Eye (tissue), 1 donor: ENCODE measurements at regions not wholly inside any gene's neighbourhood (a gene's known extent, or its start where the extent isn't known, plus 50 kb on each side); places are given as distances from the start of the nearest gene placed in this dataset.
A peak's percentile ranks its signal among the peaks of the same experiment; 100 is the strongest.
"Not testable (repeated sequence)": the region's sequence is repeated elsewhere in the genome, so short reads cannot be mapped to it uniquely, and the experiment has no call there.

ENCODE experiments used
- DNase-seq: peaks from one replicate; pipeline ENCODE4 v3.0.0-alpha.2; 2015

DNA sequence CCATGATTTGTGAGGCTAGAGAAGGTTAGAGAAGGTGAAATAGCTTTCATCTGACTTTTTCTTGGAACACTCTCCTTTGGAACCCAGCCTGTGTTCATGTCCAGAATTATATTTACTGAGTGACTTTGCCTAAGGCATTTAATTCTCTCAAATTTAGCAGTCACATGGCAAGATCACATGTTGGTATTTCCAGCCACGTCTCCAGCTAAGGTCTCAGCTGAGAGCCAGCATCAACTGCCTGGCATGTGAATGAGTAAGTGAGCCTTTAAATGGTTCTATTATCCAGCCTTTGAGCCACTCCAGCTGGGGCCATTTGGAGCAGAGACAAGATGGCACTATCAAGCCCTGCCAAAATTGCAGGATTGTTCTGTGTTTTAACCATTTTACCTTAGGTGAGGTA lies 130.2 kb upstream of the SGO1 start:
- DNase-seq, result no peak

GRCh38 chr3:20310629-20311028 lies 124.6 kb upstream of the SGO1 start:
- DNase-seq, result peak; percentile 14

GRCh38 chr3:20307383-20307782 lies 121.4 kb upstream of the SGO1 start:
- DNase-seq, result no peak

DNA sequence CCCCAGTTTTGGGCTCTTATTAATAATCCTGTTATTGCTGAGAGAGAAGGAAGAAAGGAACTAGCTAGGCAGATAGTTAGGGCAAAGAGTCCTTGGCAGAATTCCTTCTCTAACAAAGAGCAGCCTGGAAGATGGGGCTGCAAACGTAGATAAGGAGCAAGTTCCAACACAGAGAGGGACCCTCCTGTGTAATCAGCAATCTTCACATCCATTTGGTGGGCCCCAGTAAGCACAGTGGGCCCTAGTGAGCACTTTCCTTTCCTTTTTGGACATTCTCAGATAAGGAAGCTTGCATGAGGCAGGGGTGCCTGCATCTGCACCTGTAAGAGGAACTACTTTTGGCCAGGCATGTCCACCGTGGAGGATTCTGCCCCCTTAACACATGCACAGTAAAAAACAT lies 119.6 kb upstream of the SGO1 start:
- no peak for DNase-seq

- DNase-seq, result no peak
These were observed 116.8 kb upstream of the SGO1 start for GRCh38 chr3:20302766-20303165.

DNA sequence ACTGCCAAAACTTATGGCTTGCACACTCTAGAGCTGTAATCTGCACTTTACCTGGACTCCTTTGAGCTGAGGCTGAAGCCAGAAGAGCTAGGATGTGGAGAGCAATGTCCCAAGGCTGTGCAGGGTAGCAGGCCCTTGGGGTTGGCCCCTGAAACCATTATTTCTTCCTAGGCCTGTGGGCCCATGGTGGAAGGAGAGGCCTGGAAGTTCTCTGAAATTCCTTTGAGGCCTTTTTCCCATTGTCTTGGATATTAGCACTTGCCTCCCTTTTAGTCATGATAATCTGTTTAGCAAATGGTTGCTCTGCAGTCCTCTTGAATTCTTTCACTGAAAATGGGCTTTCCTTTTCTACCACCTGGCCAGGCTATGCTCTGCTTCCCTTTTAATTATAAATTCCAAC lies 102.0 kb upstream of the SGO1 start:
- no peak for DNase-seq

- DNase-seq, result no peak
These were observed 94.3 kb upstream of the SGO1 start for GRCh38 chr3:20280257-20280656.

GRCh38 chr3:20265977-20266376 lies 80.0 kb upstream of the SGO1 start:
- not testable (repeated sequence) for DNase-seq

- no peak for DNase-seq
These were observed 79.0 kb upstream of the SGO1 start for GRCh38 chr3:20264900-20265567.

DNA sequence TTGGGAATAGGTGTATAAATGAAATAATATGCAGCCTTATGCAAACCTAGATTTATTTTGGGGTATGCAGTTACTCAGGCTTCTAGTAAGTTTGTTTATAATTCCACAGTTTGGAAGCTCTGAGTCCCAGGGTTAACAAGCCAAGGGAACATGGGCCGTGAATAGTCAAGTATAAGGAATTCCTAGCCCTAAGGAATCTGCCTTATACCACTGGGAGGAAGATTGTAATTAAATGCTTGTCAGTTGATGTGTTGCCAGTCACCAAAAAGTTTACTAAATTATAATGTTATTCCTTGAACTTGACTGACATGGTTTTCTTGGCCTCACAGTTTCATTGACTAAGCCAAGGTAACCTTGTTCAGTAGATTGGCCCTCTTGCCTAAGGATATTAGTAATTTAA lies 72.4 kb upstream of the SGO1 start:
- DNase-seq, result no peak

DNA sequence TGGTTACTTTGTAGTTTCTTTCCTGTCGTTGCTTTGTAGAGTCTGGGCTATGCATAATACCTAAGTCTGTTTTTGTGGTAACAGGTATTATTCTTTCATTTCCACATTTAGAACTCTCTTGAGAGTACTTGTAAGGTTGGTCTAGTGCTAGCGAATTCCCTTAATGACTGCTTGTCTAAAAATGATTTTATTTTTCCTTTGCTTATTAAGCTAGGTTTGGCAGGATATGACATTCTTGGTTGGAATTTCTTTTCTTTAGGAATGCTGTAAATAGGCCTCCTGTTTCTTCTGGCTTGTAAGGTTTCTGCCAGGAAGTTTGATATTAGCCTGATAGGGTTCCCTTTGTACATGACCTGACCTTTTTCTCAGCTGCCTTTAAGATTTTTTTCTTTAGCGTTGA lies 70.1 kb upstream of the SGO1 start:
- no peak for DNase-seq

DNA sequence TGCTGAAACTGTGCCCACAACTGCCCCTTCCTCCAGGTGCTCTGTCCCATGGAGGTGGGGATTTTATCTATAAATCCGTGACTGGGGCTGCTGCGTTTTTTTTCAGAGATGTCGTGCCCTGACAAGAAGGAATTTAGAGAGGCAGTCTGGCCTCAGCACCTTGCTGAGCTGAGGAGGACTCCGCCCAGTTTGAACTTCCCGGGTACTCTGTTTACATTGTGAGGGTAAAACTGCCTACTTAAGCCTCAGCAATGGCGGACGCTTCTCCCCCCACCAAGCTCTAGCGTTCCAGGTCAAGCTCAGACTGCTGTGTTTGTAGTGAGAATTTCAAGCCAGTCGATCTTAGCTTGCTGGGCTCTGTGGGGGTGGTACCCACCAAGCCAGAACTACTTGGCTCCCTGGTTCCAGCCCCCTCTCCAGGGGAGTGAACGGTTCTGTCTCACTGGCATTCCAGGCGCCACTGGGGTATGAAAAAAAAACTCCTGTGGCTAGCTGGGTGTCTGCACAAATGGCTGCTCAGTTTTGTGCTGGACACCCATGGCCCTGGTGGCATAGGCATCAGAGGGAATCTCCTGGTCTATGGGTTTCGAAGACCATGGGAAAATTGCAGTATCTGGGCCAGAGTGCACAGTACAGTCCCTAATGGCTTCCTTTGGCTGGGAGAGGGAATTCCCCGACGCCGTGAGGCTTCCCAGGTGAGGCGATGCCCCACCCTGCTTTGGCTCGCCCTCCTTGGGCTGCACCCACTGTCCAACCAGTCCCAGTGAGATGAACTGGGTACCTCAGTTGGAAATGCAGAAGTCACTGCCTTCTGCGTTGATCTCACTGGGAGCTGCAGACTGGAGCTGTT lies 68.5 kb upstream of the SGO1 start:
- no peak for DNase-seq

GRCh38 chr3:20250786-20251185 lies 64.8 kb upstream of the SGO1 start:
- no peak for DNase-seq

- DNase-seq, result no peak
These were observed 64.3 kb upstream of the SGO1 start for GRCh38 chr3:20250314-20250713.

DNA sequence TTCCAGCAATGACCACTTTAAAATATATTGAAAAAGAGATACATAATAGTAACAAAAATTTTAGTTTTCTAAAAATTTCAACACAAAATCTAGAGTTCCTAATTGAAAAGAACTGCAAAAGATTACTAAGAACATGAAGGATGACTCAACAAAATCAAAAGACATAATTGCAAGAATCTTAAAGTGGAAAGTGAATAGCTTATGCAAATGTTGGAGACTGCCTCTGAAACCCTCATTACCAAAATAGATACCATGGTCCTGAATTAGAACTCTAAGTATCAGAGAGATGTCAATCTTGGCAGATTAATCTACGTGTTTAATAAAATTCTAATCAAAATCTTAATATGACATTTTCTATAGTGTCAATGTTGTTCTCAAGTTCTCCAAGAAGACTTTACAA lies 60.7 kb upstream of the SGO1 start:
- no peak for DNase-seq

DNA sequence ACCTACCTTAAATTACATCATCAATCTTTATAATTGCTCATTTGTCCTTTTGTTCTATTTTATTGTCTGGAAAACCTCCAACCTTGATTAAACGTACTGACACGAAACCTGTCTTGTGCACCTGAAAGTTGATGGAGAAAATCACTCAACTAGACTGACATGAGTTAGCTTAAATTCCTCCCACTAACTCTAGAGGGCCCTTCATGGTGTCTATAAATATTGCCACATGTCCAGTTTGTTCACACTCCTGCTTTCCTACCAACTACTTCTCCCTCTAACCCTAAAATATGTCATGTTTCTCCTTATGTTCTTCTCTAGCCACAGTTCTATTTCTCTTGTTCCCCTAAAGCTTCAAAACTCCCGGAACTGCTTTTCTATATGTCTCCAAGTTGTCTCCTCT lies 59.8 kb upstream of the SGO1 start:
- no peak for DNase-seq

DNA sequence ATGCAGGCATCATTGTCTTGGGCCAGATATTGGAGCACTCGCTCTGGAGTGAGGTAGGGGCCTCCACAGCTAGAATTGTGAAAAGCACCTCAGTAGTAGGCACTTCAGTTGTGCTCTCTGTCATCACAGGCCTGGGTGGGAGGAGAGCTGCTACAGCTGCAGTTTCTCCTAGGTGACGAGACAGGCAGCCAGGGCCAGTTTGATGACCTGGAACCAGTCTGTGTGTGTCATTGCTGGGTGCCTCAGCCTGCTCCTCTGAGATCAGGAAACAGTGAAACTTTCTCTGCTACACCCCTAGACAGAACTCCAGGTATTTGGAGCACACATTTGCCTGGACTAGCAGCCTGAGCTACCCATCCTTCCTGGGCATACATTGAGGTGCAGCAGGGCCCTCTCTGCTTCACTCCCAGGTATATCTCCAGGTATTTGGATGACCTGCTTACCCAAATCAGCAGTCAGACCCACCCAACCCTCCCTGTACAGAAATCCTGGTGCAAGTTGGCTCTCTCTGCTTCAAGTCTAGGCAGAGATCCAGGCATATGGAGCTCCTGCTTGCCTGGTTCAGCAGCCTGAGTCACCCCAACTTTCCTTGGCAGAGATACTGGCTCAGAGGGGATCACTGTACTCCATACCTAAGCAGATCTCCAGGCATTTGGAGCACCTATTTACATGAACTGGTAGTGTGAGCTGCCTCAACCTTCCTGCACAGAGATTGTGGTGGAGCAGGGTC lies 54.3 kb upstream of the SGO1 start:
- DNase-seq, result no peak

DNA sequence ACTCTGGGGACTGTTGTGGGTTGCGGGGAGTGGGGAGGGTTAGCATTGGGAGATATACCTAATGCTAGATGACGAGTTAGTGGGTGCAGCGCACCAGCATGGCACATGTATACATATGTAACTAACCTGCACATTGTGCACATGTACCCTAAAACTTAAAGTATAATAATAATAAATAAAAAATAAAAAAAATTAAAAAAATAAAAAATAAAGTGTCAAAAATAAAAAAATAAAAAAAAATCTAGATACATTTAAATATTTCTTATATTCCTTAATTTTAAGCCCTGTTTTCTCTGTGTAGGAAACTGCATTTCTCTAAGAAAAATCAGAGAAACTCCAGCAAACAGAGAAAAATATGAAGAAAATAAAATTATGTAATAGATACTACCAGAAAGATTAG lies 52.2 kb upstream of the SGO1 start:
- DNase-seq, result not testable (repeated sequence)

DNA sequence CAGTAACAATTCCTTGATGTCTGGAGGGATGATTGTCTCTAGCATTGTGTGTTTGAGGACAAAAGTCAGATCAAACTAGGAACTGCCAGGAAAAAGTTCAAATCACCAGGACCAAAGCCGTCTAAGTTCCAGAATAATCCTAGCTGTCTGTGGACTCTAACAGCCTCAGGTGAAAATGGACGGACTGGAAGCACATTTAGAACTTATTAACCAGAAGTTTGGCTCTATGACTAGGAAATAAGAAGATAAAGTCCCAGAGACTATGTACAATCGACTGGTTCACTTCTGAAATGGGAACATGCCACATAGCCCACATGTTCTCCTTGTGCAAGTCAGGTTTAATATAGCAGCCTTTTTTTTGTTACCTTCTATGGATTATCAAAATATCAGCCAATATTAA lies 50.6 kb upstream of the SGO1 start:
- DNase-seq, result no peak
